Posterior vena cava (tissue), 2 donors: ENCODE measurements at regions not wholly inside any gene's neighbourhood (a gene's known extent, or its start where the extent isn't known, plus 50 kb on each side); places are given as distances from the start of the nearest gene placed in this dataset.

Experiments used
- DNase-seq: peaks from one replicate; pipeline ENCODE4 v3.0.0-alpha.2; 2020; ENCODE audit warnings: low spot score
- intact Hi-C, 2 donors: fragments of 100-400 bp; cut with DNase I; formaldehyde crosslinking; loops; one replicate each; pipeline versions ENCODE4 v1.14.1 to v1.14.2; 2022 to 2023
- donor health status: DM: yes; HTN: yes; CAD: no.
- donor health status: DM: yes; HTN: yes; CAD: no.

- intact Hi-C loops: no loop called here
- no peak for DNase-seq
Measured at GRCh38 chr5:68352166-68352565, 136.6 kb downstream of the PIK3R1 start.

- intact Hi-C loops: no loop called here
- no peak for DNase-seq
Measured at GRCh38 chr5:68353605-68354004, 138.0 kb downstream of the PIK3R1 start.

- intact Hi-C loops: no loop called here
- DNase-seq: no peak
Measured at GRCh38 chr5:68354315-68354714, 138.8 kb downstream of the PIK3R1 start.

- no peak for DNase-seq
- intact Hi-C loops: no loop called here
Measured at GRCh38 chr5:68356216-68356615, 140.7 kb downstream of the PIK3R1 start.

GRCh38 chr5:68356623-68357022 lies 141.1 kb downstream of the PIK3R1 start:
- intact Hi-C loops: no loop called here
- no peak for DNase-seq

- intact Hi-C loops: no loop called here
- no peak for DNase-seq
Measured at GRCh38 chr5:68359699-68360098, 144.1 kb downstream of the PIK3R1 start.

GRCh38 chr5:68362331-68362730 lies 146.8 kb downstream of the PIK3R1 start:
- no peak for DNase-seq
- intact Hi-C loops: no loop called here

GRCh38 chr5:68365889-68366288 lies 150.3 kb downstream of the PIK3R1 start:
- no peak for DNase-seq
- intact Hi-C loops: no loop called here

- intact Hi-C loops: no loop called here
- no peak for DNase-seq
Measured at GRCh38 chr5:68367287-68367686, 151.7 kb downstream of the PIK3R1 start.

GRCh38 chr5:68367717-68368116 lies 152.2 kb downstream of the PIK3R1 start:
- no peak for DNase-seq
- intact Hi-C loops: no loop called here

- no peak for DNase-seq
- intact Hi-C loops: no loop called here
Measured at GRCh38 chr5:68368311-68369022, 152.9 kb downstream of the PIK3R1 start.

- intact Hi-C loops: no loop called here
- no peak for DNase-seq
Measured at GRCh38 chr5:68369023-68369359, 153.4 kb downstream of the PIK3R1 start.

- intact Hi-C loops: no loop called here
- DNase-seq: no peak
Measured at GRCh38 chr5:68369457-68370125, 154.0 kb downstream of the PIK3R1 start.

GRCh38 chr5:68370196-68370595 lies 154.6 kb downstream of the PIK3R1 start:
- DNase-seq: no peak
- intact Hi-C loops: no loop called here

GRCh38 chr5:68371607-68372006 lies 156.1 kb downstream of the PIK3R1 start:
- intact Hi-C loops: no loop called here
- no peak for DNase-seq

GRCh38 chr5:68372161-68372560 lies 156.6 kb downstream of the PIK3R1 start:
- intact Hi-C loops: no loop called here
- no peak for DNase-seq

GRCh38 chr5:68373050-68373449 lies 157.5 kb downstream of the PIK3R1 start:
- intact Hi-C loops: no loop called here
- DNase-seq: no peak

- no peak for DNase-seq
- intact Hi-C loops: no loop called here
Measured at GRCh38 chr5:68374796-68375518, 159.4 kb downstream of the PIK3R1 start.

GRCh38 chr5:68375540-68375939 lies 160.0 kb downstream of the PIK3R1 start:
- intact Hi-C loops: no loop called here
- DNase-seq: no peak

- no peak for DNase-seq
- intact Hi-C loops: no loop called here
Measured at GRCh38 chr5:68376935-68377334, 161.4 kb downstream of the PIK3R1 start.

- intact Hi-C loops: no loop called here
- DNase-seq: no peak
Measured at GRCh38 chr5:68377733-68378132, 162.2 kb downstream of the PIK3R1 start.
